ENCODE measurements at regions not wholly inside any gene's neighbourhood (a gene's known extent, or its start where the extent isn't known, plus 50 kb on each side); places are given as distances from the start of the nearest gene placed in this dataset.

- intact Hi-C loops (cut with DNase I), result no loop called here
- Histone ChIP-seq H3K9me3 (peaks cover 0 to 3% of the 10 kb centered on the region in 2 donors), H3K27me3 (no peaks in the 10 kb centered on the region), H3K27ac (no peak overlapping the region), H3K36me3 (no peaks in the 10 kb centered on the region), H3K4me1 (no peaks in the 10 kb centered on the region), H3K4me3 (no peak overlapping the region)
- DNase-seq (no peak), ATAC-seq (no peak)
- TF ChIP-seq CTCF (IDR thresholded peaks at IDR 0.05), result no peak
Observed at GRCh38 chr3:135538123-135538522, 427.4 kb upstream of the PPP2R3A start.

GRCh38 chr3:135539351-135539750, 426.2 kb upstream of the PPP2R3A start:
- intact Hi-C loops (cut with DNase I), result no loop called here
- no peak for DNase-seq
- no peak for ATAC-seq
- Histone ChIP-seq H3K27ac (no peak overlapping the region), H3K4me3 (no peak overlapping the region), H3K36me3 (no peaks in the 10 kb centered on the region), H3K27me3 (no peaks in the 10 kb centered on the region), H3K4me1 (no peaks in the 10 kb centered on the region), H3K9me3 (peaks cover 0 to 3% of the 10 kb centered on the region in 2 donors)
- no peak for TF ChIP-seq CTCF (IDR thresholded peaks at IDR 0.05)

GRCh38 chr3:135539854-135540253, 425.7 kb upstream of the PPP2R3A start:
- Histone ChIP-seq H3K27ac (no peak overlapping the region), H3K4me1 (no peaks in the 10 kb centered on the region), H3K27me3 (no peaks in the 10 kb centered on the region), H3K9me3 (peaks cover 0 to 3% of the 10 kb centered on the region in 2 donors), H3K4me3 (no peak overlapping the region), H3K36me3 (no peaks in the 10 kb centered on the region)
- DNase-seq, result no peak
- intact Hi-C loops (cut with DNase I), result no loop called here
- no peak for ATAC-seq
- TF ChIP-seq CTCF (IDR thresholded peaks at IDR 0.05), result no peak

- ATAC-seq (no peak), DNase-seq (peak in 1 of 4 donors; percentile 19)
- Histone ChIP-seq H3K9me3 (no peaks in the 10 kb centered on the region), H3K27me3 (no peaks in the 10 kb centered on the region), H3K27ac (no peak overlapping the region), H3K4me3 (no peak overlapping the region), H3K36me3 (no peaks in the 10 kb centered on the region), H3K4me1 (no peaks in the 10 kb centered on the region)
- intact Hi-C loops (cut with DNase I), result no loop called here
- no peak for TF ChIP-seq CTCF (IDR thresholded peaks at IDR 0.05)
Observed at GRCh38 chr3:135549928-135550494, 415.5 kb upstream of the PPP2R3A start.

- no peak for DNase-seq
- intact Hi-C loops (cut with DNase I), result no loop called here
- no peaks in the 10 kb centered on the region for H3K4me1 ChIP-seq
Observed at GRCh38 chr3:135556174-135556573, 409.4 kb upstream of the PPP2R3A start.

More at GRCh38 chr3:135556174-135556573, 409.4 kb upstream of the PPP2R3A start:
- ATAC-seq, result no peak
- no peak for TF ChIP-seq CTCF (IDR thresholded peaks at IDR 0.05)
- H3K36me3 ChIP-seq, result no peaks in the 10 kb centered on the region
- no peak overlapping the region for H3K4me3 ChIP-seq
- no peak overlapping the region for H3K27ac ChIP-seq
- no peaks in the 10 kb centered on the region for H3K9me3 ChIP-seq
- H3K27me3 ChIP-seq, result no peaks in the 10 kb centered on the region
